HepG2 (cell line): ENCODE measurements at regions not wholly inside any gene's neighbourhood (a gene's known extent, or its start where the extent isn't known, plus 50 kb on each side); places are given as distances from the start of the nearest gene placed in this dataset.

ENCODE experiments used
- ATAC-seq: fragments of 200-7000 bp; cut with Tn5 transposase; 3 replicates; pipeline ENCODE4 v1.9.1; 2020; ENCODE audit warnings: mild to moderate bottlenecking, moderate library complexity
- BruUV-seq: library from RNA; stranded (reverse); fragments of 400-500 nt; replicated peaks from 2 replicates; lab custom pipeline; 2021; lab: Mats Ljungman, UMichigan
- CTCF ChIA-PET: fragments of 300-600 bp; formaldehyde crosslinking; extraction: SDS; loops from one replicate; lab custom pipeline; 2021; ENCODE audit warnings: low total read pairs, inconsistent platforms, low intra/inter-chr PET ratio; lab: Yijun Ruan, JAX
- POLR2A ChIA-PET: fragments of 350-600 bp; sonication (Branson Sonifier 250); formaldehyde crosslinking; loops from one replicate; lab custom pipeline; 2020; ENCODE audit warnings: antibody characterized with exemption, inconsistent platforms; lab: Yijun Ruan, JAX
- DNase-seq: peaks from one replicate; pipeline ENCODE4 v3.0.0-alpha.2; 2015; ENCODE audit warnings: low spot score
- FAIRE-seq: peaks from 3 replicates; lab custom pipeline; 2011; peaks lifted over from hg19 to GRCh38; lab: Jason Lieb, UNC
- H2AFZ ChIP-seq: one replicate; pipeline ENCODE4 v1.6.1; 2011; ENCODE audit warnings: low read length, inconsistent platforms
- H3K27ac ChIP-seq: fragments of 300-600 bp; 3 replicates; pipeline ENCODE4 v1.8.0; 2011; ENCODE audit warnings: mixed run types, mild to moderate bottlenecking, mixed read lengths, low read length, inconsistent platforms; ENCODE audit not compliant: insufficient read depth; ENCODE audit errors: extremely low read length
- H3K27me3 ChIP-seq, 2 experiments: fragments of 200-600 bp in 1 of 2; 2 replicates in 1 of 2; 3 replicates in 1 of 2; pipeline versions ENCODE4 v1.6.0 to v1.8.0; 2011; ENCODE audit warnings: low read length in 2 of 2, mild to moderate bottlenecking in 2 of 2, moderate library complexity in 2 of 2, inconsistent platforms in 1 of 2; ENCODE audit not compliant: insufficient read depth in 2 of 2, control insufficient read depth in 1 of 2
- H3K36me3 ChIP-seq, 2 experiments: fragments of 200-600 bp in 1 of 2; replicated peaks in 1 of 2; 2 replicates in 1 of 2; 3 replicates in 1 of 2; pipeline versions ENCODE4 v1.5.1 to v1.8.0; 2011; ENCODE audit warnings: low read length in 2 of 2, inconsistent platforms in 1 of 2; ENCODE audit not compliant: insufficient read depth in 2 of 2, control insufficient read depth in 1 of 2
- H3K4me1 ChIP-seq: 2 replicates; pipeline ENCODE4 v1.5.1; 2012; ENCODE audit warnings: low read length, inconsistent platforms; ENCODE audit not compliant: insufficient read depth
- H3K4me2 ChIP-seq: 2 replicates; pipeline ENCODE4 v1.6.0; 2011; ENCODE audit warnings: low read depth, low read length, inconsistent platforms
- H3K4me3 ChIP-seq, 3 experiments: fragments of 200-600 bp in 1 of 3; sonication (generic), shearing (Covaris generic) in 1 of 3; replicated peaks in 1 of 3; 2 replicates each; pipeline ENCODE4 v1.5.1; 2011 to 2016; ENCODE audit warnings: low read length in 3 of 3, inconsistent platforms in 2 of 3, low read depth in 2 of 3, mild to moderate bottlenecking in 2 of 3, control low read depth in 1 of 3, mixed read lengths in 1 of 3; ENCODE audit not compliant: insufficient read depth in 1 of 3
- H3K79me2 ChIP-seq: one replicate; pipeline ENCODE4 v1.6.1; 2011; ENCODE audit warnings: low read length, inconsistent platforms; ENCODE audit not compliant: insufficient read depth
- H3K9ac ChIP-seq: 2 replicates; pipeline ENCODE4 v1.6.0; 2011; ENCODE audit warnings: mild to moderate bottlenecking, low read depth, low read length, inconsistent platforms; ENCODE audit not compliant: insufficient read depth
- H3K9me3 ChIP-seq: 2 replicates; pipeline ENCODE4 v1.5.1; 2012; ENCODE audit warnings: mild to moderate bottlenecking, low read length
- H4K20me1 ChIP-seq: 2 replicates; pipeline ENCODE4 v1.6.0; 2011; ENCODE audit warnings: inconsistent platforms, mild to moderate bottlenecking, low read length, moderate library complexity; ENCODE audit not compliant: insufficient read depth
- ATF7 ChIP-seq, 2 experiments: fragments of 450-650 bp in 1 of 2; sonication (generic) in 1 of 2; formaldehyde crosslinking in 1 of 2; IDR thresholded peaks; 2 replicates each; pipeline versions ENCODE4 v1.4.0 to v1.6.1; 2016 to 2020; ENCODE audit warnings: antibody characterized with exemption in 1 of 2, mild to moderate bottlenecking in 1 of 2, missing genetic modification reagents in 1 of 2
- ETV5 ChIP-seq: IDR thresholded peaks from 2 replicates; pipeline ENCODE4 v1.6.1; 2018; ENCODE audit warnings: missing biosample characterization, missing genetic modification reagents, inconsistent platforms, borderline replicate concordance
- HOXD1 ChIP-seq: sonication (generic); formaldehyde crosslinking; IDR thresholded peaks from 2 replicates; pipeline ENCODE4 v1.5.0; 2020; ENCODE audit warnings: missing genetic modification reagents
- POLR2G ChIP-seq: fragments of 200-400 bp; formaldehyde crosslinking; IDR thresholded peaks from 2 replicates; pipeline ENCODE4 v1.6.1; 2018; ENCODE audit warnings: mild to moderate bottlenecking, low read depth, low read length, moderate library complexity
- SIN3B ChIP-seq: fragments of 150-350 bp; IDR thresholded peaks from 2 replicates; pipeline ENCODE4 v1.6.1; 2014; ENCODE audit warnings: low read length
- SMC3 ChIP-seq: IDR thresholded peaks from 2 replicates; pipeline ENCODE4 v1.6.1; 2011; ENCODE audit warnings: low read length, improper control_type of control experiment
- TCF7 ChIP-seq: sonication (generic); IDR thresholded peaks from 2 replicates; pipeline ENCODE4 v1.6.1; 2016; ENCODE audit warnings: antibody characterized with exemption, low read depth
- TSC22D2 ChIP-seq: sonication (generic); formaldehyde crosslinking; IDR thresholded peaks from 2 replicates; pipeline ENCODE4 v1.5.1; 2020; ENCODE audit warnings: missing genetic modification reagents, mild to moderate bottlenecking, borderline replicate concordance
- ZC3H13 ChIP-seq: sonication (generic); formaldehyde crosslinking; IDR thresholded peaks from 2 replicates; pipeline ENCODE4 v1.8.1; 2023; ENCODE audit warnings: mild to moderate bottlenecking, missing genetic modification reagents, moderate library complexity
- ZFP91 ChIP-seq: sonication (generic); formaldehyde crosslinking; IDR thresholded peaks from 2 replicates; pipeline ENCODE4 v1.9.0; 2022; ENCODE audit warnings: missing genetic modification reagents, mild to moderate bottlenecking, borderline replicate concordance
- ZNF44 ChIP-seq: sonication (generic); formaldehyde crosslinking; IDR thresholded peaks from 2 replicates; pipeline ENCODE4 v1.5.1; 2020; ENCODE audit warnings: mild to moderate bottlenecking, missing genetic modification reagents
- ZNF556 ChIP-seq: sonication (generic); formaldehyde crosslinking; IDR thresholded peaks from 2 replicates; pipeline ENCODE4 v1.4.0; 2020; ENCODE audit warnings: mild to moderate bottlenecking, missing genetic modification reagents, borderline replicate concordance
- ZNF678 ChIP-seq: sonication (generic); formaldehyde crosslinking; IDR thresholded peaks from 2 replicates; pipeline ENCODE4 v1.4.0; 2020; ENCODE audit warnings: mild to moderate bottlenecking, missing genetic modification reagents
- ZNF7 ChIP-seq: IDR thresholded peaks from 2 replicates; pipeline ENCODE4 v1.6.1; 2016; ENCODE audit warnings: missing biosample characterization, missing genetic modification reagents
- ZNF747 ChIP-seq: sonication (generic); formaldehyde crosslinking; IDR thresholded peaks from 2 replicates; pipeline ENCODE4 v1.8.1; 2023; ENCODE audit warnings: missing genetic modification reagents, mild to moderate bottlenecking, borderline replicate concordance
- WGBS: methylation state at CpG from one replicate; pipeline ENCODE4 v1.1.6; 2017; ENCODE audit warnings: low lambda C conversion rate; 5-methylcytosine and 5-hydroxymethylcytosine counted together
- in situ Hi-C: cut with HindIII; loops from 2 replicates; pipeline ENCODE4 v1.10.0; 2017; ENCODE audit warnings: low pct_unique_long_range_greater_than_20kb; ENCODE audit not compliant: extremely low pct_ligation_motif_present
- intact Hi-C: fragments of 100-400 bp; cut with micrococcal nuclease; formaldehyde crosslinking; loops from one replicate; pipeline ENCODE4 v1.10.0; 2022; ENCODE audit not compliant: unreplicated experiment
- TF ChIP-seq, protein P1 (sequence below): sonication (generic); formaldehyde crosslinking; IDR thresholded peaks from 2 replicates; pipeline ENCODE4 v1.5.0; 2020; ENCODE audit warnings: missing genetic modification reagents

- H3K9ac ChIP-seq, result no peak overlapping the region
- ATAC-seq (no peak), FAIRE-seq (no peak), DNase-seq (no peak)
- peaks cover 10% of the 10 kb centered on the region for H3K4me1 ChIP-seq
- no peak overlapping the region for H3K27ac ChIP-seq
- no peak overlapping the region for H3K4me3 ChIP-seq
- CTCF ChIA-PET, result no interaction called here
- in situ Hi-C loops (no loop called here), intact Hi-C loops (no loop called here)
- H3K36me3 ChIP-seq, result no peaks in the 10 kb centered on the region
- H3K9me3 ChIP-seq, result 0 out of 2 replicates have a peak, but pooled peaks cover 4% of the 10 kb centered on the region
- H2AFZ ChIP-seq, result no peak overlapping the region
- H4K20me1 ChIP-seq, result no peaks in the 10 kb centered on the region
- no peak overlapping the region for H3K4me2 ChIP-seq
- TF ChIP-seq ZNF747, result no peak
- no peak for TF ChIP-seq ZNF556 (CRISPR knock-in tag)
- TF ChIP-seq POLR2G, result no peak
- H3K27me3 ChIP-seq, result no peaks in the 10 kb centered on the region
- POLR2A ChIA-PET, result no interaction called here
- BruUV-seq, result no TSS peak
- no peaks in the 10 kb centered on the region for H3K79me2 ChIP-seq
Measured at GRCh38 chr5:155381654-155382053, 368.1 kb downstream of the KIF4B start.

DNA sequence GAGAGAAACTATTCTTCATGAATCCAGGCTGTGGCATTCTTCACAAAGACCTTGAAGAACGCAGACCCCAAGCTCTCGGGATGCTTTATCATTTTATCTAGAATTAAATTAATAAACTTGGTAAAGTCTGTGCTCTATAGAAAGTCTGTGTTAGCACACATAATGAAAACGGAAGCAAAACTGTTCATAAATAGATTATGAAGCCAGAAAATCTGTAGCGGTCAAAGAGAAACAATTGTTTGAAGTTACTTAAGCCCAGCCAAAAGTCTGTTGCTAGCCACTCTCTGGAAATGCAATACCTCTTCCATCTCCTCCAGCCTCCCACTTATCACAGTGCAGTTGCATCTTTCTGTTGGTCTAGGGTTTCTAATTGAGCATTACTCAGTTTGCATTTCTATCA is 375.9 kb downstream of the KIF4B start:
- no peak for DNase-seq
- Histone ChIP-seq H3K9ac (no peak overlapping the region), H3K27me3 (no peaks in the 10 kb centered on the region), H3K4me3 (no peak overlapping the region), H3K4me1 (no peaks in the 10 kb centered on the region), H4K20me1 (no peaks in the 10 kb centered on the region), H3K4me2 (no peak overlapping the region), H3K79me2 (no peaks in the 10 kb centered on the region), H2AFZ (no peak overlapping the region), H3K27ac (no peak overlapping the region), H3K36me3 (no peaks in the 10 kb centered on the region)
- ChIA-PET POLR2A (no interaction called here), CTCF (no interaction called here)
- WGBS, result 11% methylated on average over 4 of the region's 4 CpGs
- intact Hi-C loops, result no loop called here
- FAIRE-seq, result no peak
- no TSS peak for BruUV-seq
- no peak for ATAC-seq
- TF ChIP-seq ZNF678 (CRISPR knock-in tag) (no peak), SIN3B (no peak), ZNF7 (CRISPR knock-in tag) (no peak), ZNF44 (CRISPR knock-in tag) (no peak), ATF7 (IDR thresholded peaks at IDR 0.05) (no peak), ATF7 (CRISPR knock-in tag; IDR thresholded peaks at IDR 0.05) (no peak), ETV5 (CRISPR knock-in tag) (no peak), TSC22D2 (CRISPR knock-in tag) (no peak), TCF7 (no peak), SMC3 (no peak), ZC3H13 (CRISPR knock-in tag) (no peak), HOXD1 (no peak), ZFP91 (CRISPR knock-in tag) (no peak)
- TF ChIP-seq, protein P1, sequence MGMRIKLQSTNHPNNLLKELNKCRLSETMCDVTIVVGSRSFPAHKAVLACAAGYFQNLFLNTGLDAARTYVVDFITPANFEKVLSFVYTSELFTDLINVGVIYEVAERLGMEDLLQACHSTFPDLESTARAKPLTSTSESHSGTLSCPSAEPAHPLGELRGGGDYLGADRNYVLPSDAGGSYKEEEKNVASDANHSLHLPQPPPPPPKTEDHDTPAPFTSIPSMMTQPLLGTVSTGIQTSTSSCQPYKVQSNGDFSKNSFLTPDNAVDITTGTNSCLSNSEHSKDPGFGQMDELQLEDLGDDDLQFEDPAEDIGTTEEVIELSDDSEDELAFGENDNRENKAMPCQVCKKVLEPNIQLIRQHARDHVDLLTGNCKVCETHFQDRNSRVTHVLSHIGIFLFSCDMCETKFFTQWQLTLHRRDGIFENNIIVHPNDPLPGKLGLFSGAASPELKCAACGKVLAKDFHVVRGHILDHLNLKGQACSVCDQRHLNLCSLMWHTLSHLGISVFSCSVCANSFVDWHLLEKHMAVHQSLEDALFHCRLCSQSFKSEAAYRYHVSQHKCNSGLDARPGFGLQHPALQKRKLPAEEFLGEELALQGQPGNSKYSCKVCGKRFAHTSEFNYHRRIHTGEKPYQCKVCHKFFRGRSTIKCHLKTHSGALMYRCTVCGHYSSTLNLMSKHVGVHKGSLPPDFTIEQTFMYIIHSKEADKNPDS, result no peak
- TF ChIP-seq, all 625 proteins: peak for 0
- H3K9me3 ChIP-seq, result 0 out of 2 replicates have a peak, but pooled peaks cover 3% of the 10 kb centered on the region
- in situ Hi-C loops, result no loop called here
